A673 (cell line): ENCODE measurements at regions not wholly inside any gene's neighbourhood (a gene's known extent, or its start where the extent isn't known, plus 50 kb on each side); places are given as distances from the start of the nearest gene placed in this dataset.

Experiments used
- BruUV-seq: library from RNA; stranded (reverse); fragments of 400-500 nt; replicated peaks from 2 replicates; lab custom pipeline; 2021; lab: Mats Ljungman, UMichigan
- CTCF ChIA-PET: fragments of 300-600 bp; sonication (Branson Sonifier 250); formaldehyde crosslinking; loops from one replicate; lab custom pipeline; 2022; ENCODE audit warnings: antibody characterized with exemption; lab: Charles Lee
- POLR2A ChIA-PET: fragments of 300-600 bp; sonication (Branson Sonifier 250); formaldehyde crosslinking; loops from one replicate; lab custom pipeline; 2022; ENCODE audit warnings: antibody characterized with exemption; ENCODE audit not compliant: low non-redundant PET; lab: Charles Lee
- DNase-seq: peaks from one replicate; pipeline ENCODE4 v3.0.0-alpha.2; 2015; ENCODE audit warnings: low spot score
- H3K27ac ChIP-seq: fragments of 200-600 bp; sonication (generic); 2 replicates; pipeline ENCODE4 v1.5.1; 2016; ENCODE audit warnings: mixed run types, low read depth, mild to moderate bottlenecking, mixed read lengths, antibody characterized with exemption, low read length; ENCODE audit not compliant: poor library complexity, severe bottlenecking
- H3K27me3 ChIP-seq: fragments of 200-600 bp; sonication (generic); replicated peaks from 2 replicates; pipeline ENCODE4 v1.6.1; 2017; ENCODE audit warnings: mixed run types, low read depth, mild to moderate bottlenecking, mixed read lengths, antibody characterized with exemption, low read length; ENCODE audit not compliant: insufficient read depth, poor library complexity
- H3K36me3 ChIP-seq: fragments of 200-600 bp; sonication (generic); 2 replicates; pipeline ENCODE4 v1.6.1; 2016; ENCODE audit warnings: mixed run types, mild to moderate bottlenecking, mixed read lengths, antibody characterized with exemption, low read length; ENCODE audit not compliant: insufficient read depth, poor library complexity, severe bottlenecking
- H3K4me1 ChIP-seq: fragments of 200-600 bp; sonication (generic); 2 replicates; pipeline ENCODE4 v1.6.1; 2017; ENCODE audit warnings: mixed run types, mild to moderate bottlenecking, mixed read lengths, antibody characterized with exemption, low read length; ENCODE audit not compliant: insufficient read depth, poor library complexity, severe bottlenecking
- H3K4me3 ChIP-seq: fragments of 200-600 bp; sonication (generic); 2 replicates; pipeline ENCODE4 v1.5.1; 2016; ENCODE audit warnings: low read depth, mixed run types, mild to moderate bottlenecking, mixed read lengths, low read length; ENCODE audit not compliant: poor library complexity, severe bottlenecking
- H3K9me3 ChIP-seq: fragments of 200-600 bp; sonication (generic); 2 replicates; pipeline ENCODE4 v1.6.1; 2016; ENCODE audit warnings: mixed run types, low read depth, mild to moderate bottlenecking, mixed read lengths, antibody characterized with exemption, low read length; ENCODE audit not compliant: poor library complexity, severe bottlenecking
- EZH2 ChIP-seq: fragments of 200-600 bp; sonication (generic); IDR thresholded peaks from 2 replicates; pipeline ENCODE4 v1.6.1; 2017; ENCODE audit warnings: borderline replicate concordance, low read depth, mild to moderate bottlenecking, mixed read lengths, antibody characterized with exemption, low read length; ENCODE audit not compliant: poor library complexity, severe bottlenecking
- intact Hi-C: fragments of 100-400 bp; cut with micrococcal nuclease; formaldehyde crosslinking; loops from one replicate; pipeline ENCODE4 v1.10.0; 2022; ENCODE audit not compliant: unreplicated experiment
- TF ChIP-seq, protein P1 (sequence below): fragments of 300-800, 200-600 bp; sonication (generic); conservative IDR thresholded peaks from 2 replicates; pipeline ENCODE4 v1.5.1; 2017; ENCODE audit warnings: low read depth, mild to moderate bottlenecking, antibody characterized with exemption, low read length, moderate library complexity, mixed read lengths

DNA sequence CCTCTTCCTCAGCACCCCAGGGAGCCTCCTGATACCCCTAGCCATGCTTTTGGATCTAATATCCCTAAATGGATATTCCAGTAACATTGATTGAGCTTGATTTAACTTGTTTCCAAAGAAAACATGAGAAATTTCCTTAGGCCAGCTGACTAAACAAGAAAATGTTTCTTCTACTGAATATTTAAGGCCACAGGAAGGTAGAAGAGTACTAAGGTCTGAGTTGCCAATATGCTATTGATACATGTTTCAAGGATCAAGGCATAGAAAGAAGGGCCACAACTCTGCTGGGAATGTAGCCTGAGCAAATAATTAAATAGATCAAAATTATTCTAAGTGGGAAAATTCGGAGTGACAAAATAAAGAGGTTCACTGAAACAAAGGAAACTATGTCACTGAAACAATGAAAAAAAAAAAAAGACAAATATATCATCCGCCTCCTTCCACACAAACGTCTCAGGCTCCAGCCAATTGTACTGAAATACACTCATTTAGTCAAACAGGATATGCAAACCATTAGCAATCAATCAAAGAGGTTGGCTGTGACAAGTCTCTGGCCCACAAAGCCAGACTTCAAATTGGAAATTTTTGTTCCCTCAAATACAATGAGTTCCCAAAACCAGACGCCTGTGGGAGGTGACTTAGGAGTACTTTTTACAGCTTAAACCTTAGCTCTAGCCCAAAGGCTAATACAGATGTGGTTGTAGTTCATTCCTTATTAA, 396.2 kb downstream of the HTR7 start:
- DNase-seq, result no peak
- intact Hi-C loops, result no loop called here
- TF ChIP-seq, protein P1, sequence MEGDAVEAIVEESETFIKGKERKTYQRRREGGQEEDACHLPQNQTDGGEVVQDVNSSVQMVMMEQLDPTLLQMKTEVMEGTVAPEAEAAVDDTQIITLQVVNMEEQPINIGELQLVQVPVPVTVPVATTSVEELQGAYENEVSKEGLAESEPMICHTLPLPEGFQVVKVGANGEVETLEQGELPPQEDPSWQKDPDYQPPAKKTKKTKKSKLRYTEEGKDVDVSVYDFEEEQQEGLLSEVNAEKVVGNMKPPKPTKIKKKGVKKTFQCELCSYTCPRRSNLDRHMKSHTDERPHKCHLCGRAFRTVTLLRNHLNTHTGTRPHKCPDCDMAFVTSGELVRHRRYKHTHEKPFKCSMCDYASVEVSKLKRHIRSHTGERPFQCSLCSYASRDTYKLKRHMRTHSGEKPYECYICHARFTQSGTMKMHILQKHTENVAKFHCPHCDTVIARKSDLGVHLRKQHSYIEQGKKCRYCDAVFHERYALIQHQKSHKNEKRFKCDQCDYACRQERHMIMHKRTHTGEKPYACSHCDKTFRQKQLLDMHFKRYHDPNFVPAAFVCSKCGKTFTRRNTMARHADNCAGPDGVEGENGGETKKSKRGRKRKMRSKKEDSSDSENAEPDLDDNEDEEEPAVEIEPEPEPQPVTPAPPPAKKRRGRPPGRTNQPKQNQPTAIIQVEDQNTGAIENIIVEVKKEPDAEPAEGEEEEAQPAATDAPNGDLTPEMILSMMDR, result no peak
- TF ChIP-seq EZH2, result no peak
- POLR2A ChIA-PET, result no interaction called here
- no peaks in the 10 kb centered on the region for H3K4me1 ChIP-seq
- no peak overlapping the region for H3K4me3 ChIP-seq
- CTCF ChIA-PET, result no interaction called here
- H3K36me3 ChIP-seq, result no peaks in the 10 kb centered on the region
- no peaks in the 10 kb centered on the region for H3K27me3 ChIP-seq
- H3K9me3 ChIP-seq, result no peaks in the 10 kb centered on the region
- no peak overlapping the region for H3K27ac ChIP-seq
- BruUV-seq, result no TSS peak

DNA sequence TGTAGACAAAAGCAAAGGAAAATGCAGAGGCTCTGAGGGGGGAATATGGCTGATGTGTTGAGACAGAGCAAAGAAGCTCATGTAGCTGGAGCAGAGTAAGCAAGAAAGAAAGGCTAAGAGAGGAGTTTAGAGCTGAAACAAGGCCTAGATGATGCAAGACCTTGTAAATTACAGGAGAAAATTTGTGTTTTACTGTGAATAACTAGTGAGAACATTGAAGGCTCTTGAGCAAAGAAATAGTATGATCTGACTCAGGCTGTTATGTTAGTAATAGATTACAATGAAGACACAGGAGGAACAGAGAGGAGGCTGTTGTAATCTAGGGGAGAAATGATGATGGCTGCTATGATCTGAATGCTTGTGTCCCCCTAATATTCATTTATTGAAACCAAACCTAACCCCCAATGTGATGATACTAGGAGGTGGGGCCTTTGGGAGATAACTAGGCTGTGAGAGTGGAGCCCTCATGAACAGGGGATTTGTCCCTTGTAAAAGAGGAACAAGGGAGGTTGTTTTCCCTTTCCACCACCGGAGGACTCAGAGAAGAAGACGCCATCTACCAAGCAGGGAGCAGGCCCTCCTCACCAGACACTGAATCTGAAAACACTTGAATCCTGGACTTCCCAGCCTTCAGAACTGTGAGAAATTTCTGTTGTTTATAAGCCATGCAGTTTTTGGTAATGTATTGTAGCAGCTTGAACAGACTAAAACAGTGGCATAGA, 394.9 kb downstream of the HTR7 start:
- Histone ChIP-seq H3K36me3 (no peaks in the 10 kb centered on the region), H3K4me3 (no peak overlapping the region), H3K4me1 (no peaks in the 10 kb centered on the region), H3K27me3 (no peaks in the 10 kb centered on the region), H3K27ac (no peak overlapping the region), H3K9me3 (no peaks in the 10 kb centered on the region)
- POLR2A ChIA-PET, result no interaction called here
- CTCF ChIA-PET, result no interaction called here
- intact Hi-C loops, result no loop called here
- TF ChIP-seq, protein P1, result no peak
- TF ChIP-seq EZH2, result no peak
- BruUV-seq, result no TSS peak
- DNase-seq, result no peak

DNA sequence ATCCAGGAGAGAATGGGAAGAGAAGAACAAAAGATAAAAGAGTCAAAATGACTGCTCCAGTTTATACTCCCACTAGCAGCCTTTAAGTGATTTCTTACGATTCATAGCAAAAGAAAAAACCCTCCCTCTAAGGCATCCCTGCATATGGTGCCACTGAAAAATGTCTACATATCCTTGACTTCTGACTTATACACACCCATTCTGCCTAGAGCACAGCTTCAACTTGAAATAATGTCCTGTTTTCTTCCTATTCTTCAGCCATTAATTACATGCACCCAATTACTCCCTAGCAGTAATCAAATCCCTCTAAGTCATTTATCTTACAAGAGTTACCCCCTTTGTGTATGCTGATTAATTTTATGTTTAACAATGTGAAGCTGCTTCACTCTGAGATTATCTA, 393.5 kb downstream of the HTR7 start:
- Histone ChIP-seq H3K27ac (no peak overlapping the region), H3K36me3 (no peaks in the 10 kb centered on the region), H3K27me3 (no peaks in the 10 kb centered on the region), H3K4me3 (no peak overlapping the region), H3K4me1 (no peaks in the 10 kb centered on the region), H3K9me3 (no peaks in the 10 kb centered on the region)
- intact Hi-C loops, result no loop called here
- ChIA-PET POLR2A (no interaction called here), CTCF (no interaction called here)
- BruUV-seq, result no TSS peak
- no peak for DNase-seq
- TF ChIP-seq, protein P1, result no peak
- TF ChIP-seq EZH2, result no peak
